ENCODE measurements at regions not wholly inside any gene's neighbourhood (a gene's known extent, or its start where the extent isn't known, plus 50 kb on each side); places are given as distances from the start of the nearest gene placed in this dataset.
A peak's percentile ranks its signal among the peaks of the same experiment; 100 is the strongest.

DNA sequence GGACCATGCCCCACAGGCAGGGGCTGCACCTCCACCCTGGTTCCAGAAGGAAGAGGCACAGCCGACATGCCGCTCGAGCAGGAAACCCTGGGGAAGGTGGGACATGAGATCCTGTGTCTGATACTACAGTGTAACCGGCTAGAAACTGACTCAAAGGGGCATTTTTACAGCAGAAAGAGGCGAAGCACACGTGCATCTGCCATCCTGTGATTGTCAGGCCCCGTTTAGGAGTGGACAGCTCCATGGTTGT lies 62.7 kb downstream of the SIK1 start:
- no peaks in the 10 kb centered on the region for H3K36me3 ChIP-seq (ENCODE audit: insufficient read depth, low read length)
- intact Hi-C loops (cut with micrococcal nuclease; ENCODE audit: unreplicated experiment) = no loop called here

DNA sequence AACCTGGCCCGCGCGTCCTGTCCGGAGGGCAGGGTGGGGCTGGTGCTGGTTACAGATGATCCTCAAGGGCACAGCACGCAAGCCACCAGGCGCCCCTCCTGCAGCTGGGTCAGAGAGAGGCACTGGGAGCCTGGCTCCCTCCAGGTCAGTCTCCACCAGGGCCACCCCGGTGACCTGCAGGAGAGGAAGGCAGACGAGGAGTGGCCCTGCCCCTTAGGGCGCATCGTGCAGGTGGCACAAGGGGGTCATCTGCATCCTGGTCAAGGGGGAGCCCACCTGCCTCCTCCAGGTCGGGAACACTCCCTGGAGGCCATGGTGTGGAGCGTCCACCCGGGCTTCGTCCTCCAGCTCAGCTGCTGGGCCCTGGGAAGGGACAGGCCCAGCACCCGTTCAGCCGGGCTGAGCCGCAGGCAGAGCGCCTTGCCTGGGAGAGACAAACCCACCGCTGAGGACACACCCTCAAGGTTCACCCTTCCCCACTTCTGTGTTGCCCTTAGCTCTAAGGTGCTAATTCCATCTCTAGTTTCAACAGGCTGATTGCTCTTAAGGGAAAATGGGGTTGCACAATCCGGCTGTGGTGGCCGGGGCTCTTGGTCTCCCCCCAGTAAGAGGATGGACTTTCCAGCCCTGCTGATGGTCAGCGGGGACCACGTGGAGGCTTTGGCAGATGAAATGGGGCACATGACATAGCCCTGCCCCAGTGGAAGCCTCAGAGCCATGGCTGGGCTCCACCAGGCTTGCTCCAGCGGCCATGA lies 63.2 kb downstream of the SIK1 start:
- H3K4me3 ChIP-seq (ENCODE audit: low read depth, low read length, poor library complexity, severe bottlenecking) = no peak overlapping the region
- no peaks in the 10 kb centered on the region for H4K20me1 ChIP-seq (ENCODE audit: insufficient read depth, low read length)
- no TSS peak for BruUV-seq (replicated peaks)
- H2AFZ ChIP-seq (ENCODE audit: low read length) = no peak overlapping the region
- H3K36me3 ChIP-seq (ENCODE audit: insufficient read depth, low read length) = no peaks in the 10 kb centered on the region
- DNase-seq (ENCODE audit: low spot score) = no peak
- intact Hi-C loops (cut with micrococcal nuclease; ENCODE audit: unreplicated experiment) = no loop called here
- no peaks in the 10 kb centered on the region for H3K79me2 ChIP-seq (ENCODE audit: insufficient read depth, low read depth, low read length)
- peaks cover 49% of the 10 kb centered on the region for H3K4me1 ChIP-seq (ENCODE audit: insufficient read depth, low read length, poor library complexity, severe bottlenecking)
- no peaks in the 10 kb centered on the region for H3K9me2 ChIP-seq (ENCODE audit: insufficient read depth, low read length)
- H3K27ac ChIP-seq (ENCODE audit: low read depth, low read length, poor library complexity, severe bottlenecking) = no peak overlapping the region
- ChIA-PET POLR2A (no interaction called here), CTCF (ENCODE audit: unreplicated experiment) (no interaction called here)
- H3K9me3 ChIP-seq (ENCODE audit: low read length) = no peaks in the 10 kb centered on the region
- TF ChIP-seq EZH2phosphoT487 (IDR thresholded peaks at IDR 0.05; ENCODE audit: borderline replicate concordance, low read depth, low read length) = no peak
- TF ChIP-seq, protein P1, sequence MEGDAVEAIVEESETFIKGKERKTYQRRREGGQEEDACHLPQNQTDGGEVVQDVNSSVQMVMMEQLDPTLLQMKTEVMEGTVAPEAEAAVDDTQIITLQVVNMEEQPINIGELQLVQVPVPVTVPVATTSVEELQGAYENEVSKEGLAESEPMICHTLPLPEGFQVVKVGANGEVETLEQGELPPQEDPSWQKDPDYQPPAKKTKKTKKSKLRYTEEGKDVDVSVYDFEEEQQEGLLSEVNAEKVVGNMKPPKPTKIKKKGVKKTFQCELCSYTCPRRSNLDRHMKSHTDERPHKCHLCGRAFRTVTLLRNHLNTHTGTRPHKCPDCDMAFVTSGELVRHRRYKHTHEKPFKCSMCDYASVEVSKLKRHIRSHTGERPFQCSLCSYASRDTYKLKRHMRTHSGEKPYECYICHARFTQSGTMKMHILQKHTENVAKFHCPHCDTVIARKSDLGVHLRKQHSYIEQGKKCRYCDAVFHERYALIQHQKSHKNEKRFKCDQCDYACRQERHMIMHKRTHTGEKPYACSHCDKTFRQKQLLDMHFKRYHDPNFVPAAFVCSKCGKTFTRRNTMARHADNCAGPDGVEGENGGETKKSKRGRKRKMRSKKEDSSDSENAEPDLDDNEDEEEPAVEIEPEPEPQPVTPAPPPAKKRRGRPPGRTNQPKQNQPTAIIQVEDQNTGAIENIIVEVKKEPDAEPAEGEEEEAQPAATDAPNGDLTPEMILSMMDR (conservative IDR thresholded peaks at IDR 0.05; ENCODE audit: low read length) = no peak
- H3K4me2 ChIP-seq (ENCODE audit: low read length) = no peak overlapping the region

More for the DNA sequence above, 62.7 kb downstream of the SIK1 start:
- Histone ChIP-seq H3K9me2 (ENCODE audit: insufficient read depth, low read length) (no peaks in the 10 kb centered on the region), H2AFZ (ENCODE audit: low read length) (no peak overlapping the region), H3K27ac (ENCODE audit: low read depth, low read length, poor library complexity, severe bottlenecking) (no peak overlapping the region), H3K4me1 (ENCODE audit: insufficient read depth, low read length, poor library complexity, severe bottlenecking) (peaks cover 45% of the 10 kb centered on the region), H4K20me1 (ENCODE audit: insufficient read depth, low read length) (no peaks in the 10 kb centered on the region), H3K9me3 (ENCODE audit: low read length) (no peaks in the 10 kb centered on the region), H3K4me2 (ENCODE audit: low read length) (no peak overlapping the region), H3K4me3 (ENCODE audit: low read depth, low read length, poor library complexity, severe bottlenecking) (no peak overlapping the region), H3K79me2 (ENCODE audit: insufficient read depth, low read depth, low read length) (no peaks in the 10 kb centered on the region)
- ChIA-PET POLR2A (no interaction called here), CTCF (ENCODE audit: unreplicated experiment) (no interaction called here)
- TF ChIP-seq, protein P1 (conservative IDR thresholded peaks at IDR 0.05; ENCODE audit: low read length) = no peak
- TF ChIP-seq EZH2phosphoT487 (IDR thresholded peaks at IDR 0.05; ENCODE audit: borderline replicate concordance, low read depth, low read length) = no peak
- no TSS peak for BruUV-seq (replicated peaks)
- no peak for DNase-seq (ENCODE audit: low spot score)

DNA sequence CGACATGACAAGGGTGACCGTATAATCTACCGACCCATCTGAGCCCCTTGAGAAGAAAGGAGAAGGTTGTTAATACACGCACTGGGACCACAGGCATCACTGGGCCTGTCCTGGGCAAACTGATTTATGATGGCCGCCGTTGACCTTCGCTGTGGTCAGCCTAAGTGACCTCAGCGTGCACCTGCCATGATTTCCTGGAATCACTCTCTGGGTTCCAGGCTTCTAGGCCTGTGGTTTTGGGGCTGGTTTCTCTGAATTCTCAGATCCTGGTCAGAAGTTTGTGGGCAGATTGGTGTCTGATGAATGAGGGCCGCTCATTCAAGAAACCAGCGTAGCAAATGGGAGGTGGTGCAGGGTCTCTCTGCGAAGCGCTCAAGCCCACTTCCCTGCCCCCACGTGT lies 64.0 kb downstream of the SIK1 start:
- intact Hi-C loops (cut with micrococcal nuclease; ENCODE audit: unreplicated experiment) = no loop called here
- peak overlapping the region; percentile 87 for H3K4me2 ChIP-seq (ENCODE audit: low read length)
- peak; percentile 25 for DNase-seq (ENCODE audit: low spot score)
- no TSS peak for BruUV-seq (replicated peaks)
- peak overlapping the region; percentile 91 for H3K27ac ChIP-seq (ENCODE audit: low read depth, low read length, poor library complexity, severe bottlenecking)
- no peaks in the 10 kb centered on the region for H4K20me1 ChIP-seq (ENCODE audit: insufficient read depth, low read length)
- H3K9me3 ChIP-seq (ENCODE audit: low read length) = no peaks in the 10 kb centered on the region
- H2AFZ ChIP-seq (ENCODE audit: low read length) = peak overlapping the region; percentile 79; the same call in 1 of the 2 replicates
- H3K9me2 ChIP-seq (ENCODE audit: insufficient read depth, low read length) = no peaks in the 10 kb centered on the region
- POLR2A ChIA-PET = no interaction called here
- CTCF ChIA-PET (ENCODE audit: unreplicated experiment) = no interaction called here
- no peaks in the 10 kb centered on the region for H3K36me3 ChIP-seq (ENCODE audit: insufficient read depth, low read length)
- peaks cover 49% of the 10 kb centered on the region for H3K4me1 ChIP-seq (ENCODE audit: insufficient read depth, low read length, poor library complexity, severe bottlenecking)
- H3K79me2 ChIP-seq (ENCODE audit: insufficient read depth, low read depth, low read length) = no peaks in the 10 kb centered on the region
- H3K4me3 ChIP-seq (ENCODE audit: low read depth, low read length, poor library complexity, severe bottlenecking) = peak overlapping the region; percentile 65
- TF ChIP-seq, protein P1 (conservative IDR thresholded peaks at IDR 0.05; ENCODE audit: low read length) = no peak
- TF ChIP-seq EZH2phosphoT487 (IDR thresholded peaks at IDR 0.05; ENCODE audit: borderline replicate concordance, low read depth, low read length) = no peak
